ENCODE measurements at regions not wholly inside any gene's neighbourhood (a gene's known extent, or its start where the extent isn't known, plus 50 kb on each side); places are given as distances from the start of the nearest gene placed in this dataset.

- TF ChIP-seq CTCF (IDR thresholded peaks at IDR 0.05; ENCODE audit: low read depth, low read length, poor library complexity, severe bottlenecking) (no peak), EZH2phosphoT487 (IDR thresholded peaks at IDR 0.05; ENCODE audit: borderline replicate concordance, low read length) (no peak)
Measured at GRCh38 chr20:39216195-39216594, 254.1 kb downstream of the DHX35 start.

Data from DOHH2 (cell line).